Trophoblast cell (in vitro differentiated cells and primary cell): ENCODE measurements at regions not wholly inside any gene's neighbourhood (a gene's known extent, or its start where the extent isn't known, plus 50 kb on each side); places are given as distances from the start of the nearest gene placed in this dataset.

Source experiments
- DNase-seq, 2 donors: peaks; one replicate each; pipeline ENCODE4 v3.0.0-alpha.2; 2016
- H2AFZ ChIP-seq: 2 replicates; pipeline ENCODE4 v1.6.1; 2013; ENCODE audit warnings: low read length, moderate library complexity, mild to moderate bottlenecking; ENCODE audit not compliant: insufficient read depth, poor library complexity
- H2AK5ac ChIP-seq: 2 replicates; pipeline ENCODE4 v1.6.1; 2013; ENCODE audit warnings: mild to moderate bottlenecking, low read length
- H2BK120ac ChIP-seq: 2 replicates; pipeline ENCODE4 v1.6.1; 2013; ENCODE audit warnings: low read length, mild to moderate bottlenecking, moderate library complexity; ENCODE audit not compliant: insufficient read depth, poor library complexity
- H2BK12ac ChIP-seq: 2 replicates; pipeline ENCODE4 v1.6.1; 2013; ENCODE audit warnings: mild to moderate bottlenecking, low read length, moderate library complexity
- H2BK5ac ChIP-seq: 2 replicates; pipeline ENCODE4 v1.6.1; 2013; ENCODE audit warnings: low read length, low read depth, moderate library complexity, mild to moderate bottlenecking; ENCODE audit not compliant: poor library complexity
- H3K14ac ChIP-seq: 2 replicates; pipeline ENCODE4 v1.6.1; 2013; ENCODE audit warnings: mild to moderate bottlenecking, low read length
- H3K18ac ChIP-seq: 2 replicates; pipeline ENCODE4 v1.6.1; 2013; ENCODE audit warnings: mild to moderate bottlenecking, low read length
- H3K23ac ChIP-seq: 2 replicates; pipeline ENCODE4 v1.6.1; 2013; ENCODE audit warnings: low read length
- H3K27ac ChIP-seq: 2 replicates; pipeline ENCODE4 v1.5.1; 2013; ENCODE audit warnings: low read depth, mild to moderate bottlenecking, inconsistent platforms, low read length, moderate library complexity
- H3K27me3 ChIP-seq: 2 replicates; pipeline ENCODE4 v1.6.1; 2013; ENCODE audit warnings: inconsistent platforms, mild to moderate bottlenecking, low read length, moderate library complexity; ENCODE audit not compliant: insufficient read depth
- H3K36me3 ChIP-seq, 2 experiments: 1 replicate in 1 of 2; 2 replicates in 1 of 2; pipeline ENCODE4 v1.6.1; 2013; ENCODE audit warnings: low read length in 2 of 2, mild to moderate bottlenecking in 2 of 2, moderate library complexity in 1 of 2; ENCODE audit not compliant: insufficient read depth in 2 of 2, control insufficient read depth in 1 of 2
- H3K4ac ChIP-seq: 2 replicates; pipeline ENCODE4 v1.6.1; 2013; ENCODE audit warnings: low read depth, mild to moderate bottlenecking, low read length, moderate library complexity
- H3K4me1 ChIP-seq, 2 experiments: 1 replicate in 1 of 2; 2 replicates in 1 of 2; pipeline ENCODE4 v1.6.1; 2013; ENCODE audit warnings: low read length in 2 of 2, mild to moderate bottlenecking in 2 of 2, moderate library complexity in 1 of 2; ENCODE audit not compliant: insufficient read depth in 2 of 2, control insufficient read depth in 1 of 2
- H3K4me2 ChIP-seq: 2 replicates; pipeline ENCODE4 v1.6.1; 2013; ENCODE audit warnings: inconsistent platforms, mild to moderate bottlenecking, low read length, moderate library complexity
- H3K4me3 ChIP-seq: 2 replicates; pipeline ENCODE4 v1.5.1; 2013; ENCODE audit warnings: mild to moderate bottlenecking, low read depth, low read length, inconsistent platforms
- H3K79me1 ChIP-seq: one replicate; pipeline ENCODE4 v1.6.1; 2013; ENCODE audit warnings: low read length
- H3K79me2 ChIP-seq: 2 replicates; pipeline ENCODE4 v1.6.1; 2013; ENCODE audit warnings: low read length, mild to moderate bottlenecking; ENCODE audit not compliant: control insufficient read depth, insufficient read depth, poor library complexity
- H3K9ac ChIP-seq: 2 replicates; pipeline ENCODE4 v1.6.1; 2013; ENCODE audit warnings: mild to moderate bottlenecking, low read length
- H3K9me3 ChIP-seq: 2 replicates; pipeline ENCODE4 v1.6.1; 2013; ENCODE audit warnings: low read depth, mild to moderate bottlenecking, control low read depth, inconsistent platforms, low read length; ENCODE audit not compliant: insufficient read depth
- H4K12ac ChIP-seq: 2 replicates; pipeline ENCODE4 v1.6.1; 2013; ENCODE audit warnings: low read depth, mild to moderate bottlenecking, low read length, moderate library complexity
- H4K8ac ChIP-seq: 2 replicates; pipeline ENCODE4 v1.6.1; 2013; ENCODE audit warnings: low read depth, mild to moderate bottlenecking, low read length, moderate library complexity
- H4K91ac ChIP-seq: one replicate; pipeline ENCODE4 v1.6.1; 2013; ENCODE audit warnings: low read depth, mild to moderate bottlenecking, low read length, moderate library complexity
- WGBS: extraction: QIAGEN DNeasy Blood & Tissue Kit; methylation state at CpG from one replicate; pipeline ENCODE4 v1.1.7; 2013; ENCODE audit warnings: missing lambda C conversion rate; ENCODE audit not compliant: insufficient read length, insufficient coverage; ENCODE audit errors: extremely low coverage; 5-methylcytosine and 5-hydroxymethylcytosine counted together

DNA sequence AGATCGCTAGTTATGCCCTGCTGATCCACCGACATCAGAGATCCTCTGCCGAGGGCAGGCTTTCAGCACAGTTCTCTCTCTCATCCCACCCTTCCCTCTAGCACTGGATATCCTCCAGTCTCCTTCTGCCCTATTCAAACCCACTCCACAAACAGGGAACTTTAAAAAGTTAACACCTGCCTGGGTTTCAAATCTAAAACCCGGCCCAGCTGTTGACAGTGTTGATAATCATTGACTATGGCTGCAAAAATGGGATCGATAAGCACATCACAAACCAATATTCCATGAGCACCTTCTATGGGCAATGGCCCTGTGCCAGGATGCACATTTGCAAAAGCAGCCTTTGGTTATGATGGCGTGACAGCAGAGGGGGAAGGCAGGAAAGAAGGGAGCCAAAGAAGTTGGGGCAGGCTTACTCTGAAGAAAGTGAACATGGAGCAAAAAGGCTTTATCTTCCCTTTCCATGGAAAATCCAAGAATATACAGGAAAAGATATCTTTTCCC, 482.3 kb upstream of the KLHL29 start:
- Histone ChIP-seq H3K23ac (no peak overlapping the region), H3K4me3 (no peak overlapping the region), H3K36me3 (no peaks in the 10 kb centered on the region), H3K4ac (no peak overlapping the region), H3K4me1 (no peaks in the 10 kb centered on the region), H2AK5ac (no peak overlapping the region), H2BK12ac (no peak overlapping the region), H2BK120ac (no peak overlapping the region), H3K79me1 (no peaks in the 10 kb centered on the region), H4K91ac (no peak overlapping the region), H3K4me2 (no peak overlapping the region), H3K18ac (no peak overlapping the region), H3K27me3 (no peaks in the 10 kb centered on the region), H2BK5ac (no peak overlapping the region), H3K27ac (no peak overlapping the region), H3K9me3 (no peaks in the 10 kb centered on the region), H3K14ac (no peak overlapping the region), H2AFZ (no peak overlapping the region), H3K9ac (no peak overlapping the region), H4K8ac (no peak overlapping the region), H4K12ac (no peak overlapping the region), H3K79me2 (no peaks in the 10 kb centered on the region)
- no CpG with 5 or more reads among the region's 6 CpGs for WGBS
- DNase-seq = no peak

GRCh38 chr2:22903616-22904015, 481.4 kb upstream of the KLHL29 start:
- Histone ChIP-seq H3K4me1 (no peaks in the 10 kb centered on the region), H3K14ac (no peak overlapping the region)

DNA sequence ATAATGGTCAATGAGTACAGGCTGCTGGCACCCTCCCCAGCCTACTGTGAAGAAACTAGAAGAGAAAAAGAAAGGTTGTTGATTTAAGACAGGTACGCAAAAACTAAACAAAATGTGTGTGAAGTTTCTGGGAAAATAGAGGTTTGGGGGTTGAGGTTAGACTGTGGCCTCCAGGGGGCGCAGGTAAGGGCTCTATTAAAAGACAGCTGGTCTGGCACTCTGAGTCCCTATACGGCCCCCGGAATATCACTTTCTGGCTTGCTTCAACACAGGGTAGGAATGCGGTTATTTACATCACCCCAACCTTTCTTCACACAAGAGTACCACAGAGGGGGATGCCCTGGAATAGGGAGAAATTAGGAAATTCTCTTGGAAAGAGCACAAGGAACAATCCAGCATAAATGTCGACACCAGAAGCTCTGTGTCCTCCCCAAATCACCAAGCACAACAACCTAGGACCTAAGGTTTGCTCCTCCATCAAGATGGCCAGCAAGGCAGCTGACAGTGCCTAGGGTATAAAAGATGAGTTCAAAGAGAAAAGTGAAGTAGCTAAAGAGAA, 480.8 kb upstream of the KLHL29 start:
- WGBS = no CpG with 5 or more reads among the region's 6 CpGs
- H3K36me3 ChIP-seq = no peaks in the 10 kb centered on the region
- H3K79me1 ChIP-seq = no peaks in the 10 kb centered on the region

More at GRCh38 chr2:22903616-22904015, 481.4 kb upstream of the KLHL29 start:
- Histone ChIP-seq H2AK5ac (no peak overlapping the region), H2BK5ac (no peak overlapping the region), H3K4me3 (no peak overlapping the region), H3K4me2 (no peak overlapping the region), H2AFZ (no peak overlapping the region), H3K27ac (no peak overlapping the region), H3K4ac (no peak overlapping the region), H4K12ac (no peak overlapping the region), H3K27me3 (no peaks in the 10 kb centered on the region), H4K8ac (no peak overlapping the region), H2BK12ac (no peak overlapping the region), H3K9ac (no peak overlapping the region), H3K36me3 (no peaks in the 10 kb centered on the region), H2BK120ac (no peak overlapping the region), H3K23ac (peak overlapping the region; percentile 61), H3K79me1 (no peaks in the 10 kb centered on the region), H4K91ac (no peak overlapping the region), H3K9me3 (no peaks in the 10 kb centered on the region), H3K18ac (no peak overlapping the region), H3K79me2 (no peaks in the 10 kb centered on the region)
- DNase-seq = no peak
- no CpG with 5 or more reads among the region's 1 CpG for WGBS

GRCh38 chr2:22907330-22907729, 477.6 kb upstream of the KLHL29 start:
- H3K4ac ChIP-seq = no peak overlapping the region
- H3K14ac ChIP-seq = no peak overlapping the region
- H4K8ac ChIP-seq = no peak overlapping the region
- no peak overlapping the region for H2AK5ac ChIP-seq
- no peak for DNase-seq
- H3K79me2 ChIP-seq = no peaks in the 10 kb centered on the region
- no peaks in the 10 kb centered on the region for H3K36me3 ChIP-seq
- no peak overlapping the region for H4K91ac ChIP-seq
- H3K9ac ChIP-seq = no peak overlapping the region
- H3K27me3 ChIP-seq = no peaks in the 10 kb centered on the region
- H4K12ac ChIP-seq = no peak overlapping the region
- no peak overlapping the region for H2BK5ac ChIP-seq
- no peak overlapping the region for H3K4me2 ChIP-seq
- no peak overlapping the region for H2AFZ ChIP-seq
- no peak overlapping the region for H2BK12ac ChIP-seq
- no peak overlapping the region for H3K23ac ChIP-seq
- H3K4me3 ChIP-seq = no peak overlapping the region
- no peak overlapping the region for H3K18ac ChIP-seq
- H2BK120ac ChIP-seq = no peak overlapping the region
- no peak overlapping the region for H3K27ac ChIP-seq
- no peaks in the 10 kb centered on the region for H3K79me1 ChIP-seq
- no peaks in the 10 kb centered on the region for H3K9me3 ChIP-seq
- no peaks in the 10 kb centered on the region for H3K4me1 ChIP-seq
- WGBS = no CpG with 5 or more reads among the region's 2 CpGs

More for the DNA sequence above, 480.8 kb upstream of the KLHL29 start:
- no peak overlapping the region for H4K8ac ChIP-seq
- no peak overlapping the region for H2BK120ac ChIP-seq
- no peak overlapping the region for H4K91ac ChIP-seq
- no peak overlapping the region for H4K12ac ChIP-seq
- DNase-seq = peak in 1 of 2 donors; percentile 49
- no peak overlapping the region for H3K18ac ChIP-seq
- no peak overlapping the region for H2AK5ac ChIP-seq
- no peak overlapping the region for H3K4me2 ChIP-seq
- no peak overlapping the region for H3K4ac ChIP-seq
- H3K23ac ChIP-seq = no peak overlapping the region
- H3K4me1 ChIP-seq = no peaks in the 10 kb centered on the region
- no peak overlapping the region for H2BK12ac ChIP-seq
- H3K79me2 ChIP-seq = no peaks in the 10 kb centered on the region
- H3K4me3 ChIP-seq = no peak overlapping the region
- H3K27ac ChIP-seq = no peak overlapping the region
- no peak overlapping the region for H2AFZ ChIP-seq
- H3K9me3 ChIP-seq = no peaks in the 10 kb centered on the region
- H2BK5ac ChIP-seq = no peak overlapping the region
- H3K9ac ChIP-seq = no peak overlapping the region
- H3K14ac ChIP-seq = no peak overlapping the region
- H3K27me3 ChIP-seq = no peaks in the 10 kb centered on the region
